Endothelial cell (in vitro differentiated cells): ENCODE measurements at regions not wholly inside any gene's neighbourhood (a gene's known extent, or its start where the extent isn't known, plus 50 kb on each side); places are given as distances from the start of the nearest gene placed in this dataset.
"Not testable (repeated sequence)": the region's sequence is repeated elsewhere in the genome, so short reads cannot be mapped to it uniquely, and the experiment has no call there.

Experiments
- DNase-seq: peaks from one replicate; pipeline ENCODE4 v3.0.0; 2021; ENCODE audit warnings: low spot score
- H3K27ac Mint-ChIP-seq: one replicate; pipeline ENCODE4 v1.8.0; 2021; ENCODE audit warnings: mixed read lengths, inconsistent platforms; ENCODE audit not compliant: unreplicated experiment
- H3K27me3 Mint-ChIP-seq: one replicate; pipeline ENCODE4 v1.8.0; 2021; ENCODE audit warnings: mild to moderate bottlenecking, moderate library complexity, mixed read lengths, inconsistent platforms; ENCODE audit not compliant: unreplicated experiment
- H3K36me3 Mint-ChIP-seq: one replicate; pipeline ENCODE4 v1.8.0; 2021; ENCODE audit warnings: mild to moderate bottlenecking, low read depth, mixed read lengths, inconsistent platforms; ENCODE audit not compliant: unreplicated experiment
- H3K4me1 Mint-ChIP-seq: one replicate; pipeline ENCODE4 v1.8.0; 2021; ENCODE audit warnings: mild to moderate bottlenecking, mixed read lengths, inconsistent platforms; ENCODE audit not compliant: unreplicated experiment
- H3K4me3 Mint-ChIP-seq: one replicate; pipeline ENCODE4 v1.8.0; 2021; ENCODE audit warnings: mild to moderate bottlenecking, mixed read lengths, inconsistent platforms; ENCODE audit not compliant: unreplicated experiment
- H3K9me3 Mint-ChIP-seq: one replicate; pipeline ENCODE4 v1.8.0; 2021; ENCODE audit warnings: mixed read lengths, inconsistent platforms; ENCODE audit not compliant: unreplicated experiment
- CTCF ChIP-seq: fragments of 200-600 bp; sonication (generic); IDR thresholded peaks from one replicate; pipeline ENCODE4 v1.5.0; 2021; ENCODE audit warnings: antibody characterized with exemption; ENCODE audit not compliant: unreplicated experiment

DNA sequence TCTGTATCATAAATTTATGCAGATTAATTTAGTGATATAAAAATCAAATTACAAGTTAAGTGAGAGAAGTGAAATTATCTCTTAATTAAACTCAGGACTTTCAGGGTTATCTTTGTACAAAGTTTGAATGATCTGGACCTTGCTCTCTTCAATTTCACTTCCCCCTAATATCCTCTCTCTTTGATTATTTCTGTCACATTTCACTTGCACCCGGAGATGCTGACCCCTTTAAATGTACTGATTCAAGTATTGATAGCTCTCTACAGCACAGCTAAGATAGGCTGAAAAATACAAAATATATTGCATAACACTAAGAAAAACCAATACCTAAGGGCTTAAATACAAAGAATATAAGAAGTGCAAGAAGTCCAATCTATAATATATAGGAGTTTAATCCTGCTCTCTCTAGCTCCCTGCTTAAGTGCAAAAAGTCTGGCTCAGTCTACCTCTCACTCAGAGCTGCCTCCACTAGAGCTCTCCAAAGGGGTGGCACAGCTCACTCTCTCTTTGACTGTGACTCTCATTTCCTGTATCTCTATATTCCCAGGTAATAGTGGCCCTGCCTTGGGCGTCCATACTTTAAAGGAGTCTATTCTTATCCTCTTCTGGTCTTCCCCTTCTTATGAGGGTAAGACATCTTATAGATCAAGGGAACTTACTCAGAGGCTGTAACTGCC, 588.4 kb downstream of the RFPL4B start:
- TF ChIP-seq CTCF, result no peak
- Mint-ChIP-seq H3K4me3 (no peak overlapping the region), H3K36me3 (no peaks in the 10 kb centered on the region), H3K27me3 (no peaks in the 10 kb centered on the region), H3K27ac (no peak overlapping the region), H3K4me1 (peaks cover 3% of the 10 kb centered on the region), H3K9me3 (no peaks in the 10 kb centered on the region)
- DNase-seq, result no peak

GRCh38 chr6:112936079-112936472, 588.9 kb downstream of the RFPL4B start:
- no peak for DNase-seq
- Mint-ChIP-seq H3K27me3 (no peaks in the 10 kb centered on the region), H3K4me1 (peaks cover 3% of the 10 kb centered on the region), H3K27ac (no peak overlapping the region), H3K36me3 (no peaks in the 10 kb centered on the region), H3K9me3 (no peaks in the 10 kb centered on the region), H3K4me3 (no peak overlapping the region)
- no peak for TF ChIP-seq CTCF

DNA sequence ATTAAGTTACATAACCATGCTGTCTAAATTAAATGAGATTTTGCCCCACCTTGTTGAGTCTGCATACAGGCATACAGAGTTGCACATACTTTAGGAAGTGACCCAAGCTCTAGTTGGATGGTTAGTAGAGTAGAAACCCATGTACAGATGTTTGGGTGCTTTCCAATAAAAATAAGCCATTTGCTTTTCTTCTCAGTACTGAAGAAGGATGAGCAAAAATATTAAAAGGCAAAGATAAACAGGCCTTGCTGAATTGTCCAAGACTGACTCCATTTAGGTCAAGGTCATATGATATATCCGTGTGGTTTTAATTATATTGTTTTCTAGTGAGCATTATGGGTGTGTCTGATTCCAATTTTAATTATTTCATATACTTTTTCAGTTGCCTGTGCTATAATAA, 589.4 kb downstream of the RFPL4B start:
- Mint-ChIP-seq H3K4me3 (no peak overlapping the region), H3K36me3 (no peaks in the 10 kb centered on the region), H3K4me1 (peaks cover 3% of the 10 kb centered on the region), H3K27me3 (no peaks in the 10 kb centered on the region), H3K27ac (no peak overlapping the region), H3K9me3 (no peaks in the 10 kb centered on the region)
- no peak for TF ChIP-seq CTCF
- no peak for DNase-seq

GRCh38 chr6:112937690-112938089, 590.6 kb downstream of the RFPL4B start:
- not testable (repeated sequence) for DNase-seq, H3K4me1 Mint-ChIP-seq, H3K27me3 Mint-ChIP-seq, H3K27ac Mint-ChIP-seq, H3K9me3 Mint-ChIP-seq, H3K36me3 Mint-ChIP-seq, H3K4me3 Mint-ChIP-seq

- no peaks in the 10 kb centered on the region for H3K9me3 Mint-ChIP-seq
- no peaks in the 10 kb centered on the region for H3K27me3 Mint-ChIP-seq
- no peak overlapping the region for H3K4me3 Mint-ChIP-seq
- TF ChIP-seq CTCF, result no peak
- DNase-seq, result no peak
- peaks cover 6% of the 10 kb centered on the region for H3K4me1 Mint-ChIP-seq
- H3K27ac Mint-ChIP-seq, result no peak overlapping the region
- H3K36me3 Mint-ChIP-seq, result no peaks in the 10 kb centered on the region
These were observed 591.5 kb downstream of the RFPL4B start for GRCh38 chr6:112938650-112939049.
